ENCODE measurements at regions not wholly inside any gene's neighbourhood (a gene's known extent, or its start where the extent isn't known, plus 50 kb on each side); places are given as distances from the start of the nearest gene placed in this dataset.

DNA sequence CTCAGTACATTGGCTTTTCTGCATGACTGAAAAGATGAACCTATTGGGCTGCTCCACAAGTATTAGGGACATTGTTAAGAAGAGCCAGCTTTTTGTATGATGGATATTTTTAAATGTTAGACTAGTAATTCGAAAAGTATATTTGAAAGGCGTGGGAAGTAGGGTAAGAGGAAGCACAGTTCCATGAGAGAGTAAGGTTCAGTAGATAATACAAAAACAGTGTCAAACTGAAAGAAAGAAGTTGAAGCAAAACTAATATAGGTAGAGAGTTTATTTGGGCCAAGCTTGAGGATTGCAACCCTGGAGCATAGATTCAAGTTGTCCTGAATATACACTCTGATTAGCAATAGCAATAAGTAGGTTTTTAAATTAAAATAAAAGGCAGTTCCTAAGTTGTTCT lies 193.9 kb downstream of the RASSF9 start:
- no peak for FAIRE-seq

DNA sequence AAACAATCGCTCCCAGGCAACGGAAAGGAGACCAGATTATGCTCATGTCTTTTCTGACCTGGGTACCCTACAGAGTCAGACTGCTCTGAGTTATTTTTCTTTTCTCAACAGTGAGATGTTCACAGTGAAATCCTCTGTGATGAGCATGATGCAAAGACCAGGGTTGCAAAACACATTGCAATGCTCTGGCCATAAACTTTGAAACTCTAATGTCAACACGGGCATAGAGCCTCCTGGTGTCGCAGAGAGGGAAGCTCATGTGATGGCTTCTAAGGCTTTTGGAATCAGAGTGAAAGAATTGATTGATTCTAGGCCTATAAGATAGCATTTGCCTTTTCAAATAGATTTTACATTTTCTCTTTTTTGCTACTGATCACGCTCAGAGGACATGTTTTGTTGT lies 193.4 kb downstream of the RASSF9 start:
- FAIRE-seq, result no peak

GRCh38 chr12:85644508-85644907 lies 191.7 kb downstream of the RASSF9 start:
- FAIRE-seq, result no peak

- no peak for FAIRE-seq
Observed at GRCh38 chr12:85653731-85654455, 182.3 kb downstream of the RASSF9 start.

DNA sequence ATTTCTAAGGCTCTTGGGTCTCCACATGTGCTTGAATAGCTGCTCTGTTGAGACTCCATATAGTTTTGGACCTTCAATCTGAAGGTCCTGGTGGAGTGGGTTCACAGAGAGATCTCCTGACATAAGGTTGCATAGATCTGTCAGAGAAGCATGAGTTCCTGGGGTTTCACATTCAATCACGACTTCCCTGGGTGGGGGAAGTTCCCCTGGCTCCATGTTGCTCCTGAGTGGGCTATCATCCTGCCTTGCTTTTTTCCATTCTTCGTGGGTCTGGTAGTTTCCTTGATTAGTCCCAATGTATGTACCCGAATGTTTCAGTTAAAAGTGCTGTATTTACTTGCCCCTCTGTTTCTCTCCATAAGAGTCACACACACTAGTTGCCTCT lies 181.8 kb downstream of the RASSF9 start:
- FAIRE-seq, result no peak

DNA sequence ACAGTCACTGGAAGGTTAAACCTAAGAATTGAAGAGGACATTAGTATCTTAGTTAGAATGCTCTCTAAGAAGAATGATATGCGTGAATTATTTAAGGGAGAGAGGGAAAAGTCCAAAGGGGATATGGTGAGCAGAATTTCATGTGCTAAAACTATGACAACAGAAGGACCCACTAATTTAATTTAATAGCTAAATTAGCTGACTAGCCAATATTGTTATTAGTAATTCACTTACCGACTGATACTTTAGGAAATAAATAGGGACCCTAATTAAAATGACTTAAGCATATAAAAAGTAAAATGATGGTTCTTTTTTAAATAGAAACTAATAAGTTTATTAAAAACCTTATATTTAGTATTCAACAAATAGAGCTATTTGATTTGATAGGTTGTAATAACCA lies 179.6 kb downstream of the RASSF9 start:
- no peak for FAIRE-seq

DNA sequence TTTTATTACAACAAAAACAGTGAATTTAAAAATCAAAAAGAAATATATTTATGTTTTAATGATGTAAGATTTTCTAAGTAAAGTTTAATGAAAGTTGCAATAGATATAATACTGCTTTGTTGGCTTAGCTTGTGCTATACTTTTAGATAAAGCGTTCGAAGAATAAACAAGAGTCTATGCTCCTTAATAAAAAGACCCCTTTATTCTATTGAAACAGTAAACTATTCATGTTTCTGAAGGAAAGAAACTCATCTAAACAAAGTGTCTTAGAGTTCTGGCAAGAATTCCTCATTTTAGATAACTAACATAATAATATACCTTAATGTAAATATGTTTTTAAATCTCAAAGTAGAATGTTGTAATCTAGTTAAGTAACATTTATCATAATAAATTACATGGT lies 179.0 kb downstream of the RASSF9 start:
- FAIRE-seq, result no peak

- no peak for FAIRE-seq
Observed at GRCh38 chr12:85657836-85658630, 178.2 kb downstream of the RASSF9 start.

GRCh38 chr12:85659754-85660530 lies 176.3 kb downstream of the RASSF9 start:
- FAIRE-seq, result no peak

DNA sequence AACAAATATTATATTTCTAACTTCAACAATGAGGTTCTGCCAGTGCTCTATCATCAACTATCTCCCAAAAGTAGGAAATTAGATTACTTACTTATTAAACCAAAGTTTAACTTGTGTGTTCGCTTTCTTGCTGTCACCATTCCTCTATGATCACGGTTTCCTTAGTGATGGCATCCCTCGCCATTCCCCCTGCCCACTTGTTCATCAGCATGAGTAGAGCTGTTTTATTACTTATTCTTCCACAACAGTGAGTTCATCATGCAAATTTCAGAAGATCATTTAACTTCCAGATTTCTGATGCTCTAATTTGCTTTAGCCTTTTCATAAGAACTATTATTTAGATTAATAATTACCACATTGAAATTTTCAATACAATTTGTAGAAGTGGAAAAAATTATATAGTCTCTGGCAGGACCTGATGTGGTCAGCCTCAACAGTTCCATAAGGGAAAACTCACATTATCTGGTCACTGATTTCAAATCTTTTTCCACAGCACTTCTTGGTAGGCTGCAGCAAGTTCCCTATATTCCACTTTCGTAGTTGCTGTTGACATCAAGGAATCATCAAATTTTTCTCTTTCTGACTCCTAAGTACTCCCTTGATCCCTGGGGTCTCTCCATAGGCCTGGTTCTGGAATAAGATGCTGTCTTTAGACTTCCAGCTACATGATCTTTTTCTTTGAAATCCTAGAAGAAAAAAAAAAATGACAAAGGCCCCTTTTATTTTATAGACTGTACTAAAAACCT lies 174.6 kb downstream of the RASSF9 start:
- no peak for FAIRE-seq

GRCh38 chr12:85662207-85662602 lies 174.0 kb downstream of the RASSF9 start:
- no peak for FAIRE-seq

- no peak for FAIRE-seq
Observed at GRCh38 chr12:85663631-85664030, 172.6 kb downstream of the RASSF9 start.

GRCh38 chr12:85664429-85664828 lies 171.8 kb downstream of the RASSF9 start:
- no peak for FAIRE-seq

DNA sequence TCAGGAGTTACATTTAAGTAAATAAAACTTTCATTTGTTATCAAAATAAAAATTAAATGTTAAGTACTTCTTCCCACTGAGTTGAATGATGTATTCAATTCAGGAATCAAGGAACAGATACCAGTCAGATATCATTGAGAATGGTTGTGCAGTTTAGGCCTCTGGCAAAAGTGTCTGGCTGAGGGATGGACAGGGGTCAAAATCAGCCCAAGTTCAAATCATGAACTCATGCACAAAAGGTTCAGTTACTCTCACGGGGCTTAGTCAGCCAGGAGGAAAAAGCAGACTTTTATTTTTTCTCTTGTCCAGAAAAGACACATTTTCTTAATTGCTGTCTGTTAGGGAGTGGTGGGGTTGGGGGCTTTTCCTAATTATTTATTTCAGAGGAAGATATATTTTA lies 166.3 kb downstream of the RASSF9 start:
- no peak for FAIRE-seq

DNA sequence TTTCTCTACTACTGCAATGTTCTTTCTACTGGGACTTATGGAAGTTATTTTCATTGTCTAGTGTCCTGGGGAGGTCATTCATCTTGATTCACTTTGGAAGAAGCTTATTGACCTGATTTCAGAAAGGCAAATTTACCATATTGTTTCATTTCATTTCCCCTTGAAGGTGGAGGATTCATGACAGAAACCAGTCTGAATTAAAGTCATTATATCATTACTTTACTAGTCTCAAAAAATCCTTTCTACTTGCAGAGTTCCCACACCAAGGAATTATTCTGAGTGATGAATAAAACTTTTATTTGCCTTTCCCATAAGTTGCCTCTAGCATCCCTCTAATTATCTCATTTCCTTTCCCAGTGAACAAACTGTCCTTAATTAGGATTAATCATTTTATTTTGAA lies 163.8 kb downstream of the RASSF9 start:
- FAIRE-seq, result no peak

DNA sequence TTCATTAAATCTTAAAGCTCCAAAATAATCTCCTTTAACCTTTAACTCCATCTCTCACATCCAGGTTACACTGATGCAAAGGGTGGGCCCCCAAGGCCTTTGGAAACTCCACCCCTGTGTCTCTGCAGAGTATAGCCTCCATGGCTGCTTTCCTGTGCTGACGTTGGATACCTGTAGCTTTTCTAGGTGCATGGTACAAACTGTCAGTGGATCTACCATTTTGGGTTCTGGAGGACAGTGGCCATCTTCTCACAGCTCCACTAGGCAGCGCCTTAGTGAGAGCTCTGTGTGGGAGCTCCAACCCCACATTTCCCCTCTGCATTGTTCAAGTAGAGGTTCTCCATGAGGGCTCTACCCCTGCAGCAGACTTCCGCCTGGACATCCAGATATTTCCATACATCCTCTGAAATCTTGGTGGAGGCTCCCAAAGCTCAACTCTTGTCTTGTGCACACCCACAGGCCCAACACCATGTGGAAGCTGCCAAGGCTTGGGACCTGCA lies 162.2 kb downstream of the RASSF9 start:
- FAIRE-seq, result no peak

- FAIRE-seq, result no peak
Observed at GRCh38 chr12:85676816-85677749, 159.1 kb downstream of the RASSF9 start.

GRCh38 chr12:85679296-85679695 lies 156.9 kb downstream of the RASSF9 start:
- no peak for FAIRE-seq

DNA sequence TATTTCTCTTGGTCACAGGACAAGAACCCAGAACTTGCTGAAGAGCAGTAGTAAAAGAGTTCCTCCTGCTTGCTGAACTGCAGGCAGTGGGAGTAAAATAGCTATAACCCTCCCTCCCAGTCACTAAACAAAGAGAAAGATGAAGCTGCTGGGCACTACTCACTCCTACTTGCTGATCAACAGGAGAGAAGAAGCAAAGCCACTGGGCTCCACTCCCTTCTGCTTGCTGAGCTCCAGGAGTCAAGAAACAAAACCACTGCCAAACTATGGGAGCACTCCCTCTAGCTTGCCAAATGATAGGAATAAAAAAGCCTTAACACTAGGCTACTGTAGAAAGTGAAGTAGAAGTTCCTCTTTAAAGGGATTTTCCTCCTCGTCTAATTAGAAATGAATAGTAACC lies 155.3 kb downstream of the RASSF9 start:
- FAIRE-seq, result no peak

GRCh38 chr12:85681333-85681732 lies 154.9 kb downstream of the RASSF9 start:
- FAIRE-seq, result no peak

DNA sequence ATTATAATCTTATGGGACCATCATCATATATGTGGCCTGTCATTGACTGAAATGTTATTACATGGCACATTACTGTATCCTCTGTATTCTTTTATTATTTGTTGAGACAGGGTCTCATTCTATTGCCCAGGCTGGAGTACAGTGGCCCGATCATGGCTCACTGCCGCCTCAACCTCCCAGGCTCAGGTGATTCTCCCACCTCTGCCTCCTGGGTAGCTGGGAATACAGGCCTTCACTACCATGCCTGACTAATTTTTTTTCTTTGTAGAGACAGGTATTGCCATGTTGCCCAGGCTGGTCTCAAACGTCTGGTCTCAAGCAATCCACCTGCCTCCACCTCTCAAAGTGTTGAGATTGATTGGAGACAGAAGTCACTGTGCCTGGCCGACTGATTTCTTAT lies 153.2 kb downstream of the RASSF9 start:
- FAIRE-seq, result no peak

- no peak for FAIRE-seq
Observed at GRCh38 chr12:85688837-85689236, 147.4 kb downstream of the RASSF9 start.

Measured in islet of Langerhans (tissue), 1 donor.